ENCODE measurements at regions not wholly inside any gene's neighbourhood (a gene's known extent, or its start where the extent isn't known, plus 50 kb on each side); places are given as distances from the start of the nearest gene placed in this dataset.

DNA sequence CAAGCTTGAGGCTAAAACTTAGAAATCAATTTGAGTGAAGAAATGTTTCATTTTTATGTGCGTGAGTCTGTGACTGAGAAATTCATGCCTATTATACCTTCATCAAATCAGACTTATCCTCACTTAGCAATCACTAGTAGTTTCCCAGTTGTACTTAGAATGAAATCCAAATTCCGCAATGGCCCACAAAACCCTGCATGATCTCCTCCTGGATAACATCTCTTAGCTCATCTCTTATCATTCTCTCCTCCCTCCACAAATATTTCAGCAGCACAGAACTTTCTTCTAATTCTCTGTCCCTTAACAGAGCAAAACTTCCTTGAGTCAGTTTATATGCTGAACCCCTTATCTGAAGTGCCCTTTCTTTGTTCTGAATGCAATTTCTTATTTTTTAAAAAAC is 198.8 kb upstream of the TGFBR2 start:
- intact Hi-C loops (cut with DNase I) = no loop called here
- no peak overlapping the region for H3K4me3 ChIP-seq
- no peak for DNase-seq
- no peak overlapping the region for H3K27ac ChIP-seq
- ATAC-seq = no peak
- H3K27me3 ChIP-seq = no peaks in the 10 kb centered on the region
- TF ChIP-seq CTCF (IDR thresholded peaks at IDR 0.05) = no peak
- WGBS, 2 donors = 95 to 97% methylated on average over 2 of the region's 2 CpGs
- H3K36me3 ChIP-seq = no peaks in the 10 kb centered on the region
- peaks cover 0 to 6% (median 4%) of the 10 kb centered on the region in 9 donors for H3K4me1 ChIP-seq
- H3K9me3 ChIP-seq = peaks cover 0 to 18% (median 0%) of the 10 kb centered on the region in 11 donors

DNA sequence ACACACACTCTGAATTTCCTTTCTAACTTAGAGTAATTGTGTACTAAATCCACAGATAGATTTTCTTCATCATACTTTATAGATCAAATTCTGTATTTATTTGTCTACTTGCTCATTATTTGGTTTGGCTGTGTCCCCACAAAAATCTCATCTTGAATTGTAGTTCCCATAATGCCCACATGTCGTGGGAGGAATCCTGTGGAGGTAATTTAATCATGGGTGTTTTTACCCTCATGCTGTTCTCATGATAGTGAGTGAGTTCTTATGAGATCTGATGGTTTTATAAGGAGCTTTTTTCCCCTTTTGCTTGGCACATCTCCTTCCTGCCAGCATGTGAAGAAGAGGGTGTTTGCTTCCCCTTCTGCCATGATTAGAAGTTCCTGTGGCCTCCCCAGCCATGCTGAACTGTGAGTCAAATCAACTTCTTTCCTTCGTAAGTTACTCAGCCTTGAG is 198.3 kb upstream of the TGFBR2 start:
- no peak for ATAC-seq
- DNase-seq = no peak
- no peak overlapping the region for H3K27ac ChIP-seq
- peaks cover 0 to 2% (median 0%) of the 10 kb centered on the region in 9 donors for H3K4me1 ChIP-seq
- no peaks in the 10 kb centered on the region for H3K27me3 ChIP-seq
- peaks cover 0 to 18% (median 0%) of the 10 kb centered on the region in 11 donors for H3K9me3 ChIP-seq
- H3K36me3 ChIP-seq = no peaks in the 10 kb centered on the region
- peak in 1 of 9 donors; percentile 13 for TF ChIP-seq CTCF (IDR thresholded peaks at IDR 0.05)
- H3K4me3 ChIP-seq = no peak overlapping the region
- 76 to 79% methylated on average over 2 of the region's 2 CpGs for WGBS, 2 donors
- intact Hi-C loops (cut with DNase I) = no loop called here

GRCh38 chr3:30418443-30418842 is 188.0 kb upstream of the TGFBR2 start:
- intact Hi-C loops (cut with DNase I) = no loop called here
- no peaks in the 10 kb centered on the region for H3K36me3 ChIP-seq
- 98 to 99% methylated on average over 1 of the region's 1 CpG for WGBS, 2 donors
- H3K27ac ChIP-seq = no peak overlapping the region
- DNase-seq = no peak
- TF ChIP-seq CTCF (IDR thresholded peaks at IDR 0.05) = no peak
- no peak overlapping the region for H3K4me3 ChIP-seq
- ATAC-seq = no peak
- no peaks in the 10 kb centered on the region for H3K27me3 ChIP-seq
- H3K9me3 ChIP-seq = no peaks in the 10 kb centered on the region
- peaks cover 0 to 12% (median 0%) of the 10 kb centered on the region in 9 donors for H3K4me1 ChIP-seq

GRCh38 chr3:30421266-30421665 is 185.1 kb upstream of the TGFBR2 start:
- Histone ChIP-seq H3K36me3 (no peaks in the 10 kb centered on the region), H3K27ac (peak overlapping the region in 1 of 10 donors; percentile 8), H3K4me3 (no peak overlapping the region), H3K27me3 (no peaks in the 10 kb centered on the region), H3K9me3 (no peaks in the 10 kb centered on the region), H3K4me1 (peaks cover 0 to 20% (median 8%) of the 10 kb centered on the region in 9 donors)
- DNase-seq (no peak), ATAC-seq (peak in 1 of 8 donors; percentile 45)
- WGBS, 2 donors = 75 to 80% methylated on average over 2 of the region's 2 CpGs
- TF ChIP-seq CTCF (IDR thresholded peaks at IDR 0.05) = no peak
- intact Hi-C loops (cut with DNase I) = loop anchor here in 1 of 10 donors (10.0 kb wide), 1 partner anchor 274 kb away; no protein-coding TSS in a partner anchor

Data from heart right ventricle (tissue), 16 donors.